GM08714 (cell line): ENCODE measurements at regions not wholly inside any gene's neighbourhood (a gene's known extent, or its start where the extent isn't known, plus 50 kb on each side); places are given as distances from the start of the nearest gene placed in this dataset.

Experiments used
- H3K4me3 ChIP-seq: fragments of 200-500 bp; sonication (Bioruptor generic); 2 replicates; pipeline ENCODE4 v1.5.1; 2014; ENCODE audit warnings: mild to moderate bottlenecking, low read length, inconsistent platforms
- ZNF274 ChIP-seq: IDR thresholded peaks from 2 replicates; pipeline ENCODE4 v1.6.1; 2012; ENCODE audit warnings: mild to moderate bottlenecking, low read depth, low read length

- no peak overlapping the region for H3K4me3 ChIP-seq
- TF ChIP-seq ZNF274: no peak
These were observed 245.7 kb upstream of the AGTR1 start for GRCh38 chr3:148451969-148452368.

DNA sequence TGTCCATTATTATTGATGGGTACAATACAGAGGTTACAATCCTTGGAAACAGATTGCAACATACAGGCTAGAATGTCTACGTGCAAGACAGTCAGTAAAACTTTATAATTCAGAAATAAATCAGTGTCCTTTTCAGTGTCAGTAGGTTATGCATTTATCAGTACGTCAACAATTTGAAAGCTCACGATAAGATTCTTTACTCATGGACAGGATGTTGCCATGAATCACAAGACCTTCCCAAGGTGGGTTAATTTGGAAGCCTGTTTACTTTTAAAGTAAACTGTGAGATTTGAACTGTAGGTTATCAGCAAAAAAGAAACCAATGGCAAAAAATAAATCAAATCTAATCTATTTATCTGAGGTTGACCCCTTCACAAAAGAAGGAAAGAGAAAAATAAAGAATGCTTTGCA is 243.9 kb upstream of the AGTR1 start:
- H3K4me3 ChIP-seq: no peak overlapping the region
- TF ChIP-seq ZNF274: no peak

DNA sequence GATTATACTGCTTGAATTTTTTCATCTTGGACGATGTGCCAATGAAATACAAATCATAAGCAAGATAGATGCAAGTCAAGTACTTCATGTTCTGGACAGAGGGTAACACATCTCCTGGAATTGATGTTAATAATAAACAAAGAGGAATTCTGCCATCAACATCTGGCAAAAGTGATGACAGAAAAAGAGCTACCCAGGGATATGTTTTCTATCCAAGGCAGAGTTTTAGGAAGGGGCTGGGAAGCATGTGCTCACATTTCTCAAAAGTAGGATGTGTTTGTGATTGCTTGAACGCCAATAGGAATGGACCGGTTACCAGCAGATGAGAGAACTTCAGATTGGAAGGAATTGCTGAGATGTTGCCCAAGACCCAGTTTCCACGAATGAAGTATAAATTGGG is 242.6 kb upstream of the AGTR1 start:
- no peak for TF ChIP-seq ZNF274
- H3K4me3 ChIP-seq: no peak overlapping the region

- TF ChIP-seq ZNF274: no peak
- H3K4me3 ChIP-seq: no peak overlapping the region
These were observed 239.8 kb upstream of the AGTR1 start for GRCh38 chr3:148457886-148458285.

DNA sequence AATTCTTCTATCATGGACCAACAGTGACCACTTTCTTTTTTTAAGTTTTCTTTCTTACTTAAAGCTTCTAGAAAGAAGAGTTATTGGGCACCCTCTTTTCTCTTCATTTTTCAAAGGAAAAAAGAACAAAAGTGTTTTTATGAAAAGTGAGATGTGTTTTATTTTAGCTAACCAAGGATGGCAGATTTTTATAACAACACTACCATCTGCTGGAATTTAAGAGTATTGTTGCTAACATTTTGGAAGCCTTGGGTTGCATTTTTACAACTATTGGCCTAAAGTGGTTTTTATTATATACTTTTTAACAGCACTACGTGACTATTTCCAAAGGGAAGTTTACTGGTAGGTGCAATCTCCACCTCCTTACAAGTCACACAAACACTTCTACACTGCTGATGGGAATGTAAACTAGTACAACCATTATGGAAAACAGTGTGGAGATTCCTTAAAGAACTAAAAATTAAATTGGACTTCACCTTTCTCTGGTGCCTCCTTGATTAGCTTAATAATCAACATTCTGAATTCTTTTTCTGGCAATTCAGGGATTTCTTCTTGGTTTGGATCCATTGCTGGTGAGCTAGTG is 237.7 kb upstream of the AGTR1 start:
- H3K4me3 ChIP-seq: no peak overlapping the region
- TF ChIP-seq ZNF274: no peak

GRCh38 chr3:148460686-148461085 is 237.0 kb upstream of the AGTR1 start:
- TF ChIP-seq ZNF274: no peak
- H3K4me3 ChIP-seq: no peak overlapping the region

DNA sequence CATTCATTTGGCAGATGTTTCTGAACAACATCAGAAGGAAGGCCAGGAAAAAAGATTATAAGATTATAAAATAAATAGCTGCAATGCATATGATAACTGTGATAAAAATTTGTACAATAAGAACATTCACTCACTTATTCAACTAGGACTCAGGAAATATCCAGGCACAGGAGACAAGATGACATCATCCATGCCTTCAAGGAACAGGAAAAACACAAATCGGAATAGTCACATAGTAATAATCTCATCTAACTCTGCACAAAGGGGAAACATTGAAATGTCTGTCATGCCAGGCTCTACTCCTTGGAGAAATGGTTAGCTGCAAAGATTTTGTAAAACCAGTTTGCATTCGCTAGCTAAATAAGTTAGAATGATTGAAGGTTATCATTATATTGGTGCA is 233.5 kb upstream of the AGTR1 start:
- TF ChIP-seq ZNF274: no peak
- H3K4me3 ChIP-seq: no peak overlapping the region

GRCh38 chr3:148466143-148466542 is 231.6 kb upstream of the AGTR1 start:
- TF ChIP-seq ZNF274: no peak
- no peak overlapping the region for H3K4me3 ChIP-seq

GRCh38 chr3:148466980-148467740 is 230.5 kb upstream of the AGTR1 start:
- TF ChIP-seq ZNF274: no peak

DNA sequence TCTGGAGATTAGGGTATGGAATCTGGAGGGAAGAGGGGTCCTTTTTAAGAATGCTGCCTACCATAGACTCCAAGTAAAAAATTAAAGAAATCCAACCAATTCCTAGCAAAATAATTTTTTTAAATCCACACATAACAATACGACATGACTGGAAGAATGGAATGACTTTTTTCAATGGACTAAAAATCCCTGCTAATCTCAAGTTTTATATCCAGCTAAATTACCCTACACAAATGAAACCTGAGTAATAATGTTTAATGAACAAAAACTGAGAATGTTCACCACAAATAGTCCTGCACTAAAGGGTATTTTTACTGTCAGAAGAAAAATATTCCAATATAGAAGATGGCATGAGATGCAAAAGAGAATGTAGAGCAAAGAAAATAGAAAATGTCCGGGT is 220.3 kb upstream of the AGTR1 start:
- H3K4me3 ChIP-seq: no peak overlapping the region
- TF ChIP-seq ZNF274: no peak

More at GRCh38 chr3:148466980-148467740, 230.5 kb upstream of the AGTR1 start:
- H3K4me3 ChIP-seq: no peak overlapping the region

GRCh38 chr3:148493631-148494030 is 204.1 kb upstream of the AGTR1 start:
- TF ChIP-seq ZNF274: no peak
- H3K4me3 ChIP-seq: no peak overlapping the region

- H3K4me3 ChIP-seq: no peak overlapping the region
- no peak for TF ChIP-seq ZNF274
These were observed 203.3 kb upstream of the AGTR1 start for GRCh38 chr3:148494451-148494850.

DNA sequence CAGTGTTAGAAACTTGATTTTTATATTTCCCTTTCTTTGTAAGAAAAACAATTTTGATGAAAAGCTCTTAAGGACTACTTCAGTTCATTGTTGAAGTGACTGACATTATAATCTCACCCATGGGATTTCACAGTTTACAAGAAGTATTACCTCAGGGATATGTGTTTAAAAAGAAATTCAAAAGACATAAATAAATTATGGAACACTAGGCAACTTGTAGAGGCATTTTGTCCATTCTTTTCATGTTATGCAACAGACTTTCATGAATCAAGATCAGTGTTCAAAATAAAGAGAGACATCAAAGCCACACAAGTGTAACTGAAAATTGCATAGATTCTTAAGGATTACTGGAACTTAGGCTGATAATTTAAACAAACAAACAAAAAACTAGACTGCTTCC is 196.8 kb upstream of the AGTR1 start:
- no peak for TF ChIP-seq ZNF274
- no peak overlapping the region for H3K4me3 ChIP-seq

GRCh38 chr3:148510116-148510515 is 187.6 kb upstream of the AGTR1 start:
- no peak overlapping the region for H3K4me3 ChIP-seq
- TF ChIP-seq ZNF274: no peak

- no peak overlapping the region for H3K4me3 ChIP-seq
- TF ChIP-seq ZNF274: no peak
These were observed 187.1 kb upstream of the AGTR1 start for GRCh38 chr3:148510561-148510960.

DNA sequence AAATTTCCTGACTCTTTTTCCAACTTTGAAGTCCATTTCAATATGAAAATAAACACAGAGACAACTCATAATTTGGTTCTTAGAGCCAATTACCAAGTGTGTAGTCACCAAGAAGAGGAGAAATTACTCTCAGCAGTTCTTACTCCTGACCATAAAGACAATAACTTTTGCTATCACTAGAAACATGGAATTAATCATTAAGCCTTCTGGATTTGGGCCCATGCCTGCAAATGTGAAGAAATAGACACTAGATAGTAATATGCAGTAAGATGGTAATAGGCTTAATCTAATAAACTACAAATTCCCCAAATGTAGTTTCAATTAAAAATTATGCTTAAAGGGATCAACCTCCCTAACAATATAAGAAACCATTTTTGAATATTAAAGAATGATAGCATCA is 185.1 kb upstream of the AGTR1 start:
- no peak for TF ChIP-seq ZNF274
- H3K4me3 ChIP-seq: no peak overlapping the region

DNA sequence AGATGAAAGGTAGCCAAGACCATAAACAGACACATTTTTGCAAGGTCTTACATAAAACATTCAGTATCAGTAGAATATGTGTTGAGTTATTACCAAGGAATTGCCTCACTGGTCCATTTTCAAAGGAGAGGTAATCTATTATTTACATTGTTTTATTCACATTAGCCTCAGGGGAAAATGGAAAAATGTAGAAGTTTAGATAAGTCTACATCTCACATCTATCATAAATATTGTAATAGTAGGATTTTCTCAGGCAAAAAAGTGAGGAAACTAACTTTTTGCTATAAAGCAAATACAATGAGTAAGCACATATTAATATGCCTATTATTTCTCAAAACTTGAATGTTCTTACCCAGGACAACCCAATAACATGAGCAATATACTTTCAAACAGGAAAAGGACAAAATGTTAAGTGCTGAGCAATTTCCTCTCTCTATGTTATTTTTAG is 184.6 kb upstream of the AGTR1 start:
- TF ChIP-seq ZNF274: no peak
- H3K4me3 ChIP-seq: no peak overlapping the region
